HG02884 (cell line): ENCODE measurements at regions not wholly inside any gene's neighbourhood (a gene's known extent, or its start where the extent isn't known, plus 50 kb on each side); places are given as distances from the start of the nearest gene placed in this dataset.
A peak's percentile ranks its signal among the peaks of the same experiment; 100 is the strongest.
"Not testable (repeated sequence)": the region's sequence is repeated elsewhere in the genome, so short reads cannot be mapped to it uniquely, and the experiment has no call there.

Source experiments
- ATAC-seq: cut with Tn5 transposase; IDR thresholded peaks from one replicate; pipeline ENCODE4 v1.9.1; 2021; ENCODE audit warnings: mild to moderate bottlenecking, moderate library complexity; ENCODE audit not compliant: unreplicated experiment

GRCh38 chr12:92987362-92987761, 58.3 kb upstream of the EEA1 start:
- no peak for ATAC-seq

GRCh38 chr12:92987846-92988621, 58.9 kb upstream of the EEA1 start:
- peak; percentile 81 for ATAC-seq

- no peak for ATAC-seq
Observed at GRCh38 chr12:92988622-92989130, 59.6 kb upstream of the EEA1 start.

GRCh38 chr12:92989715-92990484, 60.8 kb upstream of the EEA1 start:
- peak; percentile 51 for ATAC-seq

GRCh38 chr12:92991134-92991533, 62.0 kb upstream of the EEA1 start:
- ATAC-seq: no peak

- no peak for ATAC-seq
Observed at GRCh38 chr12:92992041-92992440, 62.9 kb upstream of the EEA1 start.

GRCh38 chr12:92993259-92993658, 64.2 kb upstream of the EEA1 start:
- ATAC-seq: no peak

GRCh38 chr12:92995258-92995903, 66.3 kb upstream of the EEA1 start:
- ATAC-seq: peak; percentile 76

GRCh38 chr12:93000026-93000425, 70.9 kb upstream of the EEA1 start:
- ATAC-seq: no peak

GRCh38 chr12:93001407-93001806, 72.3 kb upstream of the EEA1 start:
- no peak for ATAC-seq

- no peak for ATAC-seq
Observed at GRCh38 chr12:93002293-93003054, 73.4 kb upstream of the EEA1 start.

- no peak for ATAC-seq
Observed at GRCh38 chr12:93003531-93004239, 74.6 kb upstream of the EEA1 start.

GRCh38 chr12:93005928-93006392, 76.9 kb upstream of the EEA1 start:
- ATAC-seq: no peak

GRCh38 chr12:93006471-93007208, 77.5 kb upstream of the EEA1 start:
- ATAC-seq: no peak

- no peak for ATAC-seq
Observed at GRCh38 chr12:93007544-93007943, 78.4 kb upstream of the EEA1 start.

GRCh38 chr12:93008044-93008778, 79.1 kb upstream of the EEA1 start:
- peak; percentile 63 for ATAC-seq

- not testable (repeated sequence) for ATAC-seq
Observed at GRCh38 chr12:93008880-93009279, 79.8 kb upstream of the EEA1 start.

GRCh38 chr12:93009533-93009932, 80.4 kb upstream of the EEA1 start:
- ATAC-seq: peak; percentile 67

- no peak for ATAC-seq
Observed at GRCh38 chr12:93010461-93010860, 81.4 kb upstream of the EEA1 start.
